ENCODE measurements at regions not wholly inside any gene's neighbourhood (a gene's known extent, or its start where the extent isn't known, plus 50 kb on each side); places are given as distances from the start of the nearest gene placed in this dataset.

- TF ChIP-seq CTCF (IDR thresholded peaks at IDR 0.05) (no peak), POLR2AphosphoS5 (IDR thresholded peaks at IDR 0.05) (no peak)
These were observed 89.3 kb upstream of the EDEM3 start for GRCh38 chr1:184843732-184844495.
